ENCODE measurements at regions not wholly inside any gene's neighbourhood (a gene's known extent, or its start where the extent isn't known, plus 50 kb on each side); places are given as distances from the start of the nearest gene placed in this dataset.

DNA sequence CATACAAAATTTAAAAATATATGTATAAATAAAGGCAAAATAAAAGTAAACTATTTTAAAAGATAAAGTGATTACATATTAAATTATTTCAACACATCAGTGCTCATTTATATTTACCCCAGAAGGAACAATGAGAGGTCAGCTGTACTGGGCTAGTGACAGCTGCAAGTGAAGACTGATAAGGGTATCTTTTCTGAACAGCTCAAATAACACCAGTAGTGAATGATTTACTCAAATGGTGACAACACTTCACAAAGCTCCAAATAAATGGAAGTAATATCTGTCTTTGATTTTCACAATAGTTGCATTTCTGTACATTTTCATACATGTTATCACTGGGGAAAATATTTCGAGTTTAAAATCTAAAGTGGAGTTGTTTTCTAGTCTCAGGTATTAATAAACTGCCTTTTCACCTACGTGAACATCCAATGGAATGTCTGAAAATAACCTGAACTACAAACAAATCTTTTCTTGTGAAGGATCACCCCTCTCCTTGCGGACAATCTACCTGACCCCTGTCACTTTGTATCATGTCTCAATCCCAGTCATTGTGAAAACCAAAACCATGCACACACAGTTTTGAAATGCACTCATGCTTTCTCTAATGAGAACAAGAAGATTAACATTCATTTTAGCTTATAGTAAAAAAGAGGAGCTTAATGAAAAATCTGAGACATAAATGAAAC, 1928.8 kb upstream of the CELF4 start:
- Histone ChIP-seq H3K36me3 (ENCODE audit: low read depth, missing control alignments) (no peaks in the 10 kb centered on the region), H3K27ac (no peak overlapping the region), H3K4me3 (no peak overlapping the region), H3K4me1 (no peaks in the 10 kb centered on the region), H3K9me3 (no peaks in the 10 kb centered on the region), H3K27me3 (no peaks in the 10 kb centered on the region)
- intact Hi-C loops (cut with DNase I; ENCODE audit: low total_unique reads): no loop called here
- 86 to 89% methylated on average over 3 of the region's 3 CpGs for WGBS, 2 donors
- no peak for DNase-seq
- TF ChIP-seq POLR2A (IDR thresholded peaks at IDR 0.05): no peak
- TF ChIP-seq, protein P1, sequence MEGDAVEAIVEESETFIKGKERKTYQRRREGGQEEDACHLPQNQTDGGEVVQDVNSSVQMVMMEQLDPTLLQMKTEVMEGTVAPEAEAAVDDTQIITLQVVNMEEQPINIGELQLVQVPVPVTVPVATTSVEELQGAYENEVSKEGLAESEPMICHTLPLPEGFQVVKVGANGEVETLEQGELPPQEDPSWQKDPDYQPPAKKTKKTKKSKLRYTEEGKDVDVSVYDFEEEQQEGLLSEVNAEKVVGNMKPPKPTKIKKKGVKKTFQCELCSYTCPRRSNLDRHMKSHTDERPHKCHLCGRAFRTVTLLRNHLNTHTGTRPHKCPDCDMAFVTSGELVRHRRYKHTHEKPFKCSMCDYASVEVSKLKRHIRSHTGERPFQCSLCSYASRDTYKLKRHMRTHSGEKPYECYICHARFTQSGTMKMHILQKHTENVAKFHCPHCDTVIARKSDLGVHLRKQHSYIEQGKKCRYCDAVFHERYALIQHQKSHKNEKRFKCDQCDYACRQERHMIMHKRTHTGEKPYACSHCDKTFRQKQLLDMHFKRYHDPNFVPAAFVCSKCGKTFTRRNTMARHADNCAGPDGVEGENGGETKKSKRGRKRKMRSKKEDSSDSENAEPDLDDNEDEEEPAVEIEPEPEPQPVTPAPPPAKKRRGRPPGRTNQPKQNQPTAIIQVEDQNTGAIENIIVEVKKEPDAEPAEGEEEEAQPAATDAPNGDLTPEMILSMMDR (IDR thresholded peaks at IDR 0.05): no peak

GRCh38 chr18:39491408-39491807, 1925.8 kb upstream of the CELF4 start:
- no peak for TF ChIP-seq POLR2A (IDR thresholded peaks at IDR 0.05)
- TF ChIP-seq, protein P1 (IDR thresholded peaks at IDR 0.05): no peak
- Histone ChIP-seq H3K4me3 (no peak overlapping the region), H3K4me1 (no peaks in the 10 kb centered on the region), H3K36me3 (ENCODE audit: low read depth, missing control alignments) (no peaks in the 10 kb centered on the region), H3K9me3 (no peaks in the 10 kb centered on the region), H3K27ac (no peak overlapping the region), H3K27me3 (no peaks in the 10 kb centered on the region)
- WGBS, 2 donors: 50 to 59% methylated on average over 2 of the region's 2 CpGs
- no peak for DNase-seq
- intact Hi-C loops (cut with DNase I; ENCODE audit: low total_unique reads): no loop called here

- Histone ChIP-seq H3K36me3 (ENCODE audit: low read depth, missing control alignments) (no peaks in the 10 kb centered on the region), H3K4me3 (no peak overlapping the region), H3K9me3 (no peaks in the 10 kb centered on the region), H3K27ac (no peak overlapping the region), H3K27me3 (no peaks in the 10 kb centered on the region), H3K4me1 (no peaks in the 10 kb centered on the region)
- 33 to 54% methylated on average over 1 of the region's 1 CpG for WGBS, 2 donors
- no peak for TF ChIP-seq POLR2A (IDR thresholded peaks at IDR 0.05)
- TF ChIP-seq, protein P1 (IDR thresholded peaks at IDR 0.05): no peak
- intact Hi-C loops (cut with DNase I; ENCODE audit: low total_unique reads): no loop called here
- no peak for DNase-seq
Measured at GRCh38 chr18:39489431-39489830, 1923.8 kb upstream of the CELF4 start.

DNA sequence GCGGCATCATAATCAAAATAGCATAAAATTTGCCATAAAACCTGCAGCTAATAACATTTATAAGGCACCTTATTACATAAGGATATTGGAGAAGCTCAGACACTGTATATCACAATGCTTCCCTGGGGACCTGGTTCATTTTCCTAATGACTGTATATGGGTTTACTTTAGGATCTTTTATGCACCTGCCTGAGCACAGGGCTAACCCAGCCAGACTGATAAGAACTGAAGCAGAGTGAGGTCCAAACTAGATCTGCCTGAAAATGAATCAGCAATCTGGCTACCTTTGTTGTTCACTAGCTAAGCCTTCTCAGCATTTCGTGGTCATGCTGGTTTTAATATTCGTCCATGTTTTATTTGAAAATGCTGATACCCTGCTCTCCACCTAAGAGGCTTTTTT, 1922.3 kb upstream of the CELF4 start:
- Histone ChIP-seq H3K36me3 (ENCODE audit: low read depth, missing control alignments) (no peaks in the 10 kb centered on the region), H3K27ac (no peak overlapping the region), H3K27me3 (no peaks in the 10 kb centered on the region), H3K9me3 (no peaks in the 10 kb centered on the region), H3K4me3 (no peak overlapping the region), H3K4me1 (no peaks in the 10 kb centered on the region)
- WGBS, 2 donors: 81 to 89% methylated on average over 3 of the region's 3 CpGs
- DNase-seq: no peak
- no peak for TF ChIP-seq POLR2A (IDR thresholded peaks at IDR 0.05)
- TF ChIP-seq, protein P1 (IDR thresholded peaks at IDR 0.05): no peak
- intact Hi-C loops (cut with DNase I; ENCODE audit: low total_unique reads): no loop called here

- H3K4me3 ChIP-seq: no peak overlapping the region
- H3K9me3 ChIP-seq: no peaks in the 10 kb centered on the region
- intact Hi-C loops (cut with DNase I; ENCODE audit: low total_unique reads): no loop called here
- no peak overlapping the region for H3K27ac ChIP-seq
- no peaks in the 10 kb centered on the region for H3K27me3 ChIP-seq
- no peaks in the 10 kb centered on the region for H3K36me3 ChIP-seq (ENCODE audit: low read depth, missing control alignments)
- no peak for TF ChIP-seq POLR2A (IDR thresholded peaks at IDR 0.05)
- TF ChIP-seq, protein P1 (IDR thresholded peaks at IDR 0.05): no peak
- H3K4me1 ChIP-seq: no peaks in the 10 kb centered on the region
- 86 to 92% methylated on average over 3 of the region's 3 CpGs for WGBS, 2 donors
- no peak for DNase-seq
Measured at GRCh38 chr18:39486268-39486667, 1920.7 kb upstream of the CELF4 start.

All from testis (tissue), 2 donors.